Stimulated activated CD4-positive, alpha-beta T cell treated with anti-CD3 and anti-CD28 coated beads, Interleukin-12 subunit alpha, Interleukin-12 subunit beta, amount 100 ng/mL, for 48 hours (primary cell): ENCODE measurements at regions not wholly inside any gene's neighbourhood (a gene's known extent, or its start where the extent isn't known, plus 50 kb on each side); places are given as distances from the start of the nearest gene placed in this dataset.

Experiments used
- DNase-seq, 3 donors: peaks; one replicate each; pipeline ENCODE4 v3.0.0-alpha.2; 2020; ENCODE audit warnings: low read depth in 2 of 3, low spot score in 1 of 3

- no peak for DNase-seq
These were observed 334.0 kb upstream of the CPEB2 start for GRCh38 chr4:14668296-14668695.

GRCh38 chr4:14669371-14669770, 332.9 kb upstream of the CPEB2 start:
- no peak for DNase-seq

GRCh38 chr4:14671146-14671545, 331.1 kb upstream of the CPEB2 start:
- no peak for DNase-seq

GRCh38 chr4:14675279-14675985, 326.8 kb upstream of the CPEB2 start:
- DNase-seq, result no peak

GRCh38 chr4:14679906-14680305, 322.4 kb upstream of the CPEB2 start:
- no peak for DNase-seq

- no peak for DNase-seq
These were observed 321.0 kb upstream of the CPEB2 start for GRCh38 chr4:14681330-14681729.

- DNase-seq, result no peak
These were observed 308.6 kb upstream of the CPEB2 start for GRCh38 chr4:14693728-14694127.

GRCh38 chr4:14695095-14695845, 307.0 kb upstream of the CPEB2 start:
- no peak for DNase-seq

GRCh38 chr4:14700083-14700482, 302.2 kb upstream of the CPEB2 start:
- no peak for DNase-seq

- no peak for DNase-seq
These were observed 301.7 kb upstream of the CPEB2 start for GRCh38 chr4:14700544-14700943.

GRCh38 chr4:14701389-14701788, 300.9 kb upstream of the CPEB2 start:
- DNase-seq, result no peak

- no peak for DNase-seq
These were observed 300.4 kb upstream of the CPEB2 start for GRCh38 chr4:14701896-14702295.

- DNase-seq, result no peak
These were observed 293.7 kb upstream of the CPEB2 start for GRCh38 chr4:14708574-14708973.

- DNase-seq, result no peak
These were observed 291.0 kb upstream of the CPEB2 start for GRCh38 chr4:14711259-14711658.

- DNase-seq, result no peak
These were observed 285.6 kb upstream of the CPEB2 start for GRCh38 chr4:14716691-14717090.

GRCh38 chr4:14719053-14719452, 283.2 kb upstream of the CPEB2 start:
- DNase-seq, result no peak

GRCh38 chr4:14726441-14726840, 275.8 kb upstream of the CPEB2 start:
- no peak for DNase-seq

GRCh38 chr4:14726877-14727361, 275.4 kb upstream of the CPEB2 start:
- DNase-seq, result no peak

GRCh38 chr4:14729282-14730000, 272.8 kb upstream of the CPEB2 start:
- DNase-seq, result no peak

GRCh38 chr4:14742054-14742453, 260.2 kb upstream of the CPEB2 start:
- no peak for DNase-seq

GRCh38 chr4:14743172-14743571, 259.1 kb upstream of the CPEB2 start:
- DNase-seq, result no peak

- no peak for DNase-seq
These were observed 258.7 kb upstream of the CPEB2 start for GRCh38 chr4:14743601-14744000.
